NB4 (cell line): ENCODE measurements at regions not wholly inside any gene's neighbourhood (a gene's known extent, or its start where the extent isn't known, plus 50 kb on each side); places are given as distances from the start of the nearest gene placed in this dataset.
"Not testable (repeated sequence)": the region's sequence is repeated elsewhere in the genome, so short reads cannot be mapped to it uniquely, and the experiment has no call there.

Source experiments
- CTCF ChIP-seq: IDR thresholded peaks from one replicate; pipeline ENCODE4 v1.5.1; 2012; ENCODE audit warnings: low read depth, low read length
- MAX ChIP-seq: IDR thresholded peaks from 2 replicates; pipeline ENCODE4 v1.6.1; 2011; ENCODE audit warnings: low read depth, low read length
- POLR2A ChIP-seq: IDR thresholded peaks from 2 replicates; pipeline ENCODE4 v1.6.1; 2011; ENCODE audit warnings: mild to moderate bottlenecking; ENCODE audit not compliant: insufficient read length; ENCODE audit errors: extremely low read depth

GRCh38 chr6:134612128-134612527 is 294.2 kb upstream of the SGK1 start:
- not testable (repeated sequence) for TF ChIP-seq POLR2A, CTCF, MAX
